ENCODE measurements at regions not wholly inside any gene's neighbourhood (a gene's known extent, or its start where the extent isn't known, plus 50 kb on each side); places are given as distances from the start of the nearest gene placed in this dataset.

DNA sequence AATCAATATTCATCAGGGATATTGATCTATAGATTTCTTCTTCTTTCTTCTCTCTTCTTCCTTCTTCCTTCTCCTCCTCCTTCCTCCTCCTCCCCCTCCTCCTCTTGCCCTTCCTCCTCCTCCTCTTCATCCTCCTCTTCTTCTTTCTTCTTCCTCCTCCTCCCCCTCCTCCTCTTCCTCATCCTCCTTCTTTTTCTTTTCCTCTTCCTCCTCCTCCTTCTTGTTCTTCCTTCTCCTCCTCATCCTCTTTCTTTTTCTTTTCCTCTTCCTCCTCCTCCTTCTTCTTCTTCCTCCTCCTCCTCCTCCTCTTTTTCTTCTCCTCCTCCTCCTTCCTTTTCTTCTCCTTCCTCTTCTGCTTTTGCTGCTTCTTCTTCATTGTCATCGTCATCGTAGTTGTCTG, 52.4 kb upstream of the SERINC1 start:
- H4K20me1 ChIP-seq (ENCODE audit: insufficient read depth, low read length): no peaks in the 10 kb centered on the region
- H3K4me1 ChIP-seq (ENCODE audit: insufficient read depth, low read length, poor library complexity, severe bottlenecking): no peaks in the 10 kb centered on the region
- POLR2A ChIA-PET: no interaction called here
- DNase-seq (ENCODE audit: low spot score): no peak
- H3K27ac ChIP-seq (ENCODE audit: low read depth, low read length, poor library complexity, severe bottlenecking): no peak overlapping the region
- H3K9me3 ChIP-seq (ENCODE audit: low read length): no peaks in the 10 kb centered on the region
- H3K4me2 ChIP-seq (ENCODE audit: low read length): no peak overlapping the region
- CTCF ChIA-PET (ENCODE audit: unreplicated experiment): no interaction called here
- H3K4me3 ChIP-seq (ENCODE audit: low read depth, low read length, poor library complexity, severe bottlenecking): no peak overlapping the region
- no peaks in the 10 kb centered on the region for H3K36me3 ChIP-seq (ENCODE audit: insufficient read depth, low read length)
- no peak overlapping the region for H2AFZ ChIP-seq (ENCODE audit: low read length)
- no peaks in the 10 kb centered on the region for H3K9me2 ChIP-seq (ENCODE audit: insufficient read depth, low read length)
- intact Hi-C loops (cut with micrococcal nuclease; ENCODE audit: unreplicated experiment): no loop called here
- TF ChIP-seq EZH2phosphoT487 (IDR thresholded peaks at IDR 0.05; ENCODE audit: borderline replicate concordance, low read depth, low read length): no peak
- TF ChIP-seq, protein P1, sequence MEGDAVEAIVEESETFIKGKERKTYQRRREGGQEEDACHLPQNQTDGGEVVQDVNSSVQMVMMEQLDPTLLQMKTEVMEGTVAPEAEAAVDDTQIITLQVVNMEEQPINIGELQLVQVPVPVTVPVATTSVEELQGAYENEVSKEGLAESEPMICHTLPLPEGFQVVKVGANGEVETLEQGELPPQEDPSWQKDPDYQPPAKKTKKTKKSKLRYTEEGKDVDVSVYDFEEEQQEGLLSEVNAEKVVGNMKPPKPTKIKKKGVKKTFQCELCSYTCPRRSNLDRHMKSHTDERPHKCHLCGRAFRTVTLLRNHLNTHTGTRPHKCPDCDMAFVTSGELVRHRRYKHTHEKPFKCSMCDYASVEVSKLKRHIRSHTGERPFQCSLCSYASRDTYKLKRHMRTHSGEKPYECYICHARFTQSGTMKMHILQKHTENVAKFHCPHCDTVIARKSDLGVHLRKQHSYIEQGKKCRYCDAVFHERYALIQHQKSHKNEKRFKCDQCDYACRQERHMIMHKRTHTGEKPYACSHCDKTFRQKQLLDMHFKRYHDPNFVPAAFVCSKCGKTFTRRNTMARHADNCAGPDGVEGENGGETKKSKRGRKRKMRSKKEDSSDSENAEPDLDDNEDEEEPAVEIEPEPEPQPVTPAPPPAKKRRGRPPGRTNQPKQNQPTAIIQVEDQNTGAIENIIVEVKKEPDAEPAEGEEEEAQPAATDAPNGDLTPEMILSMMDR (conservative IDR thresholded peaks at IDR 0.05; ENCODE audit: low read length): no peak
- H3K79me2 ChIP-seq (ENCODE audit: insufficient read depth, low read depth, low read length): no peaks in the 10 kb centered on the region
- BruUV-seq (replicated peaks): no TSS peak

DNA sequence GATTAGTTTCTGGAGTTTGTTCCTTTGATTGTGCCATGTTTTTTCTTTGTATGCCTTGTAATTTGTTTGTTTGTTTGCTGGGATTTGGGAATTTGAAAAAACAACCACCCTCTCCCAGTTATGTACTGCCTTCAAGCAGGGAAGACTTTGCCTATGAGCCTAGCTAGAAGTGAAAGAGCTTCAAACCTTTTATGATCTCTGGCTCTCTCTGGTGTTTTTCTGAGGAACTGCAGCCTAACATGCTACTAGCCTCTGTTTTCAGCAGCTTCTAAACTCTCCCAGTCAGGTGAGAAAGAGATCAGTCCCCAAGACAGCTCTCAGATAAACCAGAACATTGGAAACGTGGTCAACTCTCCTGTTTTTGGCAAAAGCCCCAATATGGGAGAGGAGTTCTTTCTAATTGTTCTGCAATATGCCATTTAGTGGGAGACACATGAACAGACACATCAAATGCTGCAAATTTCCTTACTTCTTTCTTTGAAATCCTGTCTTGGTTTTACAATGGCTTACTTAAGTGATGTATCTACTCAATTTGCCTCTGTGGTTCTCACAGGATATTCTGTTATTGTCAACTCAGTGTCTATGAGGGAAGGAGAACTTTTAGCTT, 58.9 kb upstream of the SERINC1 start:
- POLR2A ChIA-PET: interaction anchor here (0.6 to 1.0 kb wide), 8 partner anchors 10 to 154 kb away, joined by 3 to 5 read pairs (median 3); no protein-coding TSS in a partner anchor
- Histone ChIP-seq H3K79me2 (ENCODE audit: insufficient read depth, low read depth, low read length) (no peaks in the 10 kb centered on the region), H3K4me2 (ENCODE audit: low read length) (no peak overlapping the region), H3K36me3 (ENCODE audit: insufficient read depth, low read length) (no peaks in the 10 kb centered on the region), H3K4me1 (ENCODE audit: insufficient read depth, low read length, poor library complexity, severe bottlenecking) (no peaks in the 10 kb centered on the region), H3K9me3 (ENCODE audit: low read length) (no peaks in the 10 kb centered on the region), H3K4me3 (ENCODE audit: low read depth, low read length, poor library complexity, severe bottlenecking) (no peak overlapping the region), H4K20me1 (ENCODE audit: insufficient read depth, low read length) (no peaks in the 10 kb centered on the region), H3K9me2 (ENCODE audit: insufficient read depth, low read length) (no peaks in the 10 kb centered on the region), H2AFZ (ENCODE audit: low read length) (no peak overlapping the region), H3K27ac (ENCODE audit: low read depth, low read length, poor library complexity, severe bottlenecking) (no peak overlapping the region)
- no TSS peak for BruUV-seq (replicated peaks)
- CTCF ChIA-PET (ENCODE audit: unreplicated experiment): interaction anchor here (0.7 kb wide), 1 partner anchor 39 kb away, joined by 8 read pairs; no protein-coding TSS in a partner anchor
- peak; percentile 64 for DNase-seq (ENCODE audit: low spot score)
- TF ChIP-seq, protein P1 (conservative IDR thresholded peaks at IDR 0.05; ENCODE audit: low read length): peak; percentile 87
- TF ChIP-seq EZH2phosphoT487 (IDR thresholded peaks at IDR 0.05; ENCODE audit: borderline replicate concordance, low read depth, low read length): no peak
- intact Hi-C loops (cut with micrococcal nuclease; ENCODE audit: unreplicated experiment): loop anchor here (1.0 kb wide), 2 partner anchors 38 to 149 kb away; no protein-coding TSS in a partner anchor

DNA sequence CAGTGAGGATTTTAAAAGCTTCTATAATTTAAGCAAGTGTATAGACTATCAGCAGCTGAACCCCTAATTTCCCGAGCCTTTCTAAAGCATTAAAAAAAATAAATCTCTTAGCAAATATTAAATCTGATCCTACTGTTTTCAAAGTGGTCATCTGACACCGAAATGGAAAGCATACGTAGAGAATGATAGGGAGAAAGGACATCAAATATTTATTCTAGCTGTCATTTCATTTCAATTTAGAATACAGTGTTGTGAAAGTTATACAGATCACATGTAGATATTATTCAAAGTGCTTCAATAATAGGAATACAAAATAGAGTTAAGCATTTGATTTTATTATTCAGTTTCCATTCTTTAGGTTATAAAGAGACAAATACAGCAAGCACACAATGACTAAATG, 61.9 kb upstream of the PKIB start:
- no TSS peak for BruUV-seq (replicated peaks)
- Histone ChIP-seq H3K4me2 (ENCODE audit: low read length) (no peak overlapping the region), H3K9me2 (ENCODE audit: insufficient read depth, low read length) (no peaks in the 10 kb centered on the region), H3K79me2 (ENCODE audit: insufficient read depth, low read depth, low read length) (no peaks in the 10 kb centered on the region), H3K27ac (ENCODE audit: low read depth, low read length, poor library complexity, severe bottlenecking) (no peak overlapping the region), H4K20me1 (ENCODE audit: insufficient read depth, low read length) (no peaks in the 10 kb centered on the region), H2AFZ (ENCODE audit: low read length) (no peak overlapping the region), H3K4me3 (ENCODE audit: low read depth, low read length, poor library complexity, severe bottlenecking) (no peak overlapping the region), H3K4me1 (ENCODE audit: insufficient read depth, low read length, poor library complexity, severe bottlenecking) (no peaks in the 10 kb centered on the region), H3K36me3 (ENCODE audit: insufficient read depth, low read length) (no peaks in the 10 kb centered on the region), H3K9me3 (ENCODE audit: low read length) (no peaks in the 10 kb centered on the region)
- DNase-seq (ENCODE audit: low spot score): no peak
- intact Hi-C loops (cut with micrococcal nuclease; ENCODE audit: unreplicated experiment): no loop called here
- POLR2A ChIA-PET: interaction anchor here (0.5 kb wide), 1 partner anchor 28 kb away, joined by 3 read pairs; no protein-coding TSS in a partner anchor
- CTCF ChIA-PET (ENCODE audit: unreplicated experiment): no interaction called here
- no peak for TF ChIP-seq EZH2phosphoT487 (IDR thresholded peaks at IDR 0.05; ENCODE audit: borderline replicate concordance, low read depth, low read length)
- TF ChIP-seq, protein P1 (conservative IDR thresholded peaks at IDR 0.05; ENCODE audit: low read length): no peak

All from OCI-LY7 (cell line).